HCT116 (cell line): ENCODE measurements at regions not wholly inside any gene's neighbourhood (a gene's known extent, or its start where the extent isn't known, plus 50 kb on each side); places are given as distances from the start of the nearest gene placed in this dataset.

Experiments used
- EZH2 ChIP-seq: fragments of 200-600 bp; sonication (generic); IDR thresholded peaks from 2 replicates; pipeline ENCODE4 v1.6.1; 2017; ENCODE audit warnings: antibody characterized with exemption, mixed run types
- EZH2phosphoT487 ChIP-seq: fragments of 200-600 bp; IDR thresholded peaks from 2 replicates; pipeline ENCODE4 v1.6.1; 2018; ENCODE audit warnings: antibody characterized with exemption, borderline replicate concordance
- POLR2A ChIP-seq: IDR thresholded peaks from 2 replicates; pipeline ENCODE4 v1.7.0; 2011; ENCODE audit warnings: borderline replicate concordance; ENCODE audit not compliant: insufficient read depth, insufficient read length; ENCODE audit errors: extremely low read depth
- POLR2AphosphoS5 ChIP-seq: IDR thresholded peaks from 2 replicates; pipeline ENCODE4 v1.6.1; 2011; ENCODE audit warnings: mild to moderate bottlenecking, low read depth, low read length, moderate library complexity
- RAD21 ChIP-seq: IDR thresholded peaks from 2 replicates; pipeline ENCODE4 v1.6.1; 2012; ENCODE audit warnings: low read depth, mild to moderate bottlenecking
- SP1 ChIP-seq: IDR thresholded peaks from 2 replicates; pipeline ENCODE4 v1.6.1; 2012; ENCODE audit warnings: low read depth
- TF ChIP-seq, protein P1 (sequence below), 3 experiments: fragments of 200-600 bp in 1 of 3; sonication (generic) in 1 of 3; IDR thresholded peaks in 2 of 3; conservative IDR thresholded peaks in 1 of 3; 2 replicates each; pipeline ENCODE4 v1.5.1; 2012 to 2017; ENCODE audit warnings: low read depth in 2 of 3, low read length in 2 of 3, antibody characterized with exemption in 1 of 3, borderline replicate concordance in 1 of 3, control low read depth in 1 of 3, mild to moderate bottlenecking in 1 of 3, mixed read lengths in 1 of 3, mixed run types in 1 of 3, moderate library complexity in 1 of 3; ENCODE audit not compliant: insufficient read depth in 1 of 3
- TF ChIP-seq, protein P2 (sequence below): IDR thresholded peaks from 2 replicates; pipeline ENCODE4 v1.6.1; 2012
- TF ChIP-seq, protein P3 (sequence below): IDR thresholded peaks from 2 replicates; pipeline ENCODE4 v1.6.1; 2012; ENCODE audit warnings: low read depth

DNA sequence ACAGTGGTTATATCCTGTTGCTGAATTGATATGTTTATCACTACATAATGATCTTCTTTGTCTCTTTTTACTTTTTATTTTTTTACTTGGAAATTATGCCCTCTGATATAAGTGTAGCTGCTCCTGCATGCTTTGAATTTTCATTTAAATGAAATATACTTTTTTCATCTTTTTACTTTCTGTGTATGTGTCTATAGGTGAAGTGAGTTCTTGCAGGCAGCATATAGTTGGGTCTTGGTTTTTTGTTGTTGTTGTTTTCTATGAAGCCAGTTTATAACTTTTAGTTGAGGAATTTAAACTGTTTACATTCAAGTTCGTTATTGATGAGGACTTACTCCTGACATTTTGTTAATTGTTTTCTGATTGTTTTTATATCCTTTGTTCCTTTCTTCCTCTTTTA, 103.1 kb upstream of the DOK5 start:
- TF ChIP-seq, protein P1, sequence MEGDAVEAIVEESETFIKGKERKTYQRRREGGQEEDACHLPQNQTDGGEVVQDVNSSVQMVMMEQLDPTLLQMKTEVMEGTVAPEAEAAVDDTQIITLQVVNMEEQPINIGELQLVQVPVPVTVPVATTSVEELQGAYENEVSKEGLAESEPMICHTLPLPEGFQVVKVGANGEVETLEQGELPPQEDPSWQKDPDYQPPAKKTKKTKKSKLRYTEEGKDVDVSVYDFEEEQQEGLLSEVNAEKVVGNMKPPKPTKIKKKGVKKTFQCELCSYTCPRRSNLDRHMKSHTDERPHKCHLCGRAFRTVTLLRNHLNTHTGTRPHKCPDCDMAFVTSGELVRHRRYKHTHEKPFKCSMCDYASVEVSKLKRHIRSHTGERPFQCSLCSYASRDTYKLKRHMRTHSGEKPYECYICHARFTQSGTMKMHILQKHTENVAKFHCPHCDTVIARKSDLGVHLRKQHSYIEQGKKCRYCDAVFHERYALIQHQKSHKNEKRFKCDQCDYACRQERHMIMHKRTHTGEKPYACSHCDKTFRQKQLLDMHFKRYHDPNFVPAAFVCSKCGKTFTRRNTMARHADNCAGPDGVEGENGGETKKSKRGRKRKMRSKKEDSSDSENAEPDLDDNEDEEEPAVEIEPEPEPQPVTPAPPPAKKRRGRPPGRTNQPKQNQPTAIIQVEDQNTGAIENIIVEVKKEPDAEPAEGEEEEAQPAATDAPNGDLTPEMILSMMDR (IDR thresholded peaks at IDR 0.05 in 2 of 3, conservative IDR thresholded peaks at IDR 0.05 in 1 of 3; ENCODE audit: borderline replicate concordance in 1 of 3, insufficient read depth in 1 of 3, low read depth in 2 of 3, low read length in 2 of 3), result no peak
- TF ChIP-seq RAD21 (no peak), POLR2AphosphoS5 (no peak), POLR2A (no peak), SP1 (no peak), EZH2 (no peak), EZH2phosphoT487 (no peak)
- TF ChIP-seq, protein P2, sequence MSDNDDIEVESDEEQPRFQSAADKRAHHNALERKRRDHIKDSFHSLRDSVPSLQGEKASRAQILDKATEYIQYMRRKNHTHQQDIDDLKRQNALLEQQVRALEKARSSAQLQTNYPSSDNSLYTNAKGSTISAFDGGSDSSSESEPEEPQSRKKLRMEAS, result no peak
- TF ChIP-seq, protein P3, sequence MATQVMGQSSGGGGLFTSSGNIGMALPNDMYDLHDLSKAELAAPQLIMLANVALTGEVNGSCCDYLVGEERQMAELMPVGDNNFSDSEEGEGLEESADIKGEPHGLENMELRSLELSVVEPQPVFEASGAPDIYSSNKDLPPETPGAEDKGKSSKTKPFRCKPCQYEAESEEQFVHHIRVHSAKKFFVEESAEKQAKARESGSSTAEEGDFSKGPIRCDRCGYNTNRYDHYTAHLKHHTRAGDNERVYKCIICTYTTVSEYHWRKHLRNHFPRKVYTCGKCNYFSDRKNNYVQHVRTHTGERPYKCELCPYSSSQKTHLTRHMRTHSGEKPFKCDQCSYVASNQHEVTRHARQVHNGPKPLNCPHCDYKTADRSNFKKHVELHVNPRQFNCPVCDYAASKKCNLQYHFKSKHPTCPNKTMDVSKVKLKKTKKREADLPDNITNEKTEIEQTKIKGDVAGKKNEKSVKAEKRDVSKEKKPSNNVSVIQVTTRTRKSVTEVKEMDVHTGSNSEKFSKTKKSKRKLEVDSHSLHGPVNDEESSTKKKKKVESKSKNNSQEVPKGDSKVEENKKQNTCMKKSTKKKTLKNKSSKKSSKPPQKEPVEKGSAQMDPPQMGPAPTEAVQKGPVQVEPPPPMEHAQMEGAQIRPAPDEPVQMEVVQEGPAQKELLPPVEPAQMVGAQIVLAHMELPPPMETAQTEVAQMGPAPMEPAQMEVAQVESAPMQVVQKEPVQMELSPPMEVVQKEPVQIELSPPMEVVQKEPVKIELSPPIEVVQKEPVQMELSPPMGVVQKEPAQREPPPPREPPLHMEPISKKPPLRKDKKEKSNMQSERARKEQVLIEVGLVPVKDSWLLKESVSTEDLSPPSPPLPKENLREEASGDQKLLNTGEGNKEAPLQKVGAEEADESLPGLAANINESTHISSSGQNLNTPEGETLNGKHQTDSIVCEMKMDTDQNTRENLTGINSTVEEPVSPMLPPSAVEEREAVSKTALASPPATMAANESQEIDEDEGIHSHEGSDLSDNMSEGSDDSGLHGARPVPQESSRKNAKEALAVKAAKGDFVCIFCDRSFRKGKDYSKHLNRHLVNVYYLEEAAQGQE, result no peak
